Ovary (tissue), 7 donors: ENCODE measurements at regions not wholly inside any gene's neighbourhood (a gene's known extent, or its start where the extent isn't known, plus 50 kb on each side); places are given as distances from the start of the nearest gene placed in this dataset.

Source experiments
- DNase-seq, 5 donors: peaks; one replicate each; pipeline ENCODE4 v3.0.0-alpha.2; 2019 to 2020
- H3K27ac ChIP-seq, 2 donors: fragments of 200-600 bp; one replicate each; pipeline versions ENCODE4 v1.5.1 to v1.8.0; 2019 to 2022
- H3K27me3 ChIP-seq: fragments of 200-600 bp; one replicate; pipeline ENCODE4 v1.8.0; 2022
- H3K36me3 ChIP-seq: fragments of 200-600 bp; sonication (generic); one replicate; pipeline ENCODE4 v1.5.1; 2019
- H3K4me1 ChIP-seq: one replicate; pipeline ENCODE4 v1.8.1; 2013; ENCODE audit warnings: mild to moderate bottlenecking, moderate library complexity; ENCODE audit not compliant: insufficient read depth
- H3K4me3 ChIP-seq: fragments of 200-600 bp; sonication (generic); one replicate; pipeline ENCODE4 v1.5.1; 2017
- H3K9me3 ChIP-seq, 2 donors: fragments of 200-600 bp in 1 of 2; sonication (generic) in 1 of 2; one replicate each; pipeline versions ENCODE4 v1.5.1 to v1.8.1; 2013 to 2019; ENCODE audit warnings: mild to moderate bottlenecking in 1 of 2, moderate library complexity in 1 of 2
- CTCF ChIP-seq, 3 donors: fragments of 450-650 bp in 2 of 3; fragments of 200-600 bp in 1 of 3; IDR thresholded peaks; one replicate each; pipeline versions ENCODE4 v1.5.1 to v1.8.0; 2016 to 2022; ENCODE audit warnings: antibody characterized with exemption in 3 of 3, mild to moderate bottlenecking in 1 of 3
- EP300 ChIP-seq: sonication (generic); formaldehyde crosslinking; IDR thresholded peaks from one replicate; pipeline ENCODE4 v1.6.1; 2017; ENCODE audit warnings: antibody characterized with exemption
- POLR2A ChIP-seq: fragments of 450-650 bp; IDR thresholded peaks from one replicate; pipeline ENCODE4 v1.6.1; 2017; ENCODE audit warnings: antibody characterized with exemption, mild to moderate bottlenecking, moderate library complexity
- WGBS, 3 donors: extraction: QIAGEN DNeasy Blood & Tissue Kit in 1 of 3; methylation state at CpG; one replicate each; pipeline versions ENCODE4 v1.1.5 to v1.1.7; 2013 to 2017; 5-methylcytosine and 5-hydroxymethylcytosine counted together
- intact Hi-C, 4 donors: fragments of 100-400 bp; cut with DNase I; formaldehyde crosslinking; loops; one replicate each; pipeline versions ENCODE4 v1.11.0 to v1.15.1; 2022 to 2023
- donor health status: DM: no; HTN: no; CAD: no; lungs with moderate emphysema.
- donor health status: DM: no; HTN: no; CAD: no.
- donor health status: Bipolar disorder and iron deficiency.
- donor health status: DM: no; HTN: no; CAD: no.
- donor health status: DM: yes; HTN: yes; CAD: no.

- intact Hi-C loops = no loop called here
Measured at GRCh38 chr6:9380568-9380967, 945.2 kb upstream of the SLC35B3 start.

GRCh38 chr6:9373308-9373707 lies 938.0 kb upstream of the SLC35B3 start:
- DNase-seq = no peak
- H3K9me3 ChIP-seq = no peaks in the 10 kb centered on the region
- H3K27me3 ChIP-seq = no peaks in the 10 kb centered on the region
- no peaks in the 10 kb centered on the region for H3K36me3 ChIP-seq
- no peak overlapping the region for H3K4me3 ChIP-seq
- no peak overlapping the region for H3K27ac ChIP-seq
- intact Hi-C loops = no loop called here
- no peak for TF ChIP-seq POLR2A
- no peak for TF ChIP-seq EP300
- no peak for TF ChIP-seq CTCF (IDR thresholded peaks at IDR 0.05)
- H3K4me1 ChIP-seq = no peaks in the 10 kb centered on the region

More at GRCh38 chr6:9380568-9380967, 945.2 kb upstream of the SLC35B3 start:
- H3K4me3 ChIP-seq = no peak overlapping the region
- H3K36me3 ChIP-seq = no peaks in the 10 kb centered on the region
- 34 to 58% (median 41%) methylated on average over 2 of the region's 2 CpGs for WGBS, 3 donors
- H3K9me3 ChIP-seq = no peaks in the 10 kb centered on the region
- no peak for DNase-seq
- H3K4me1 ChIP-seq = no peaks in the 10 kb centered on the region
- H3K27me3 ChIP-seq = no peaks in the 10 kb centered on the region
- no peak for TF ChIP-seq CTCF (IDR thresholded peaks at IDR 0.05)
- TF ChIP-seq EP300 = no peak
- no peak for TF ChIP-seq POLR2A
- no peak overlapping the region for H3K27ac ChIP-seq

- Histone ChIP-seq H3K27me3 (no peaks in the 10 kb centered on the region), H3K9me3 (no peaks in the 10 kb centered on the region), H3K27ac (no peak overlapping the region), H3K4me1 (no peaks in the 10 kb centered on the region), H3K4me3 (no peak overlapping the region), H3K36me3 (no peaks in the 10 kb centered on the region)
- 55 to 66% (median 59%) methylated on average over 2 of the region's 2 CpGs for WGBS, 3 donors
- intact Hi-C loops = no loop called here
- no peak for DNase-seq
- TF ChIP-seq POLR2A = no peak
- TF ChIP-seq EP300 = no peak
- TF ChIP-seq CTCF (IDR thresholded peaks at IDR 0.05) = no peak
Measured at GRCh38 chr6:9370480-9370879, 935.1 kb upstream of the SLC35B3 start.

DNA sequence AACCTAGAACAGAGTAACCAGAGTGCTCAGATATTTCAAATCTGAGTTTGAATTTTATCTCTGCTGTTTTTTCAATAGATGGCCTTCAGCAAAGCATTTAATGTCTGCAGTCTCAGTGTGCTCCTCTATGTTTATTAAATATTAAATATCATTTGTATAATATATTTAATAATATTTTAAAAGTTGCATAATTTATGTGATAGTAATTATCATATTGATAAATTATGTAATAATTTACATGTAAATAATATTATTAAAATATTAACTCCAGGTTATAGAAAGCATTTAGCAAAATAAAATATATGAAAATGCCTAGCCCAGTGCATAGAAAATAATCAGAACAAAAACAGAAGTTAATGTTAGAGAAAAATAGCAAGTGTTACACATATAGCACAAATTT lies 930.0 kb upstream of the SLC35B3 start:
- Histone ChIP-seq H3K27ac (no peak overlapping the region), H3K4me1 (no peaks in the 10 kb centered on the region), H3K27me3 (no peaks in the 10 kb centered on the region), H3K4me3 (no peak overlapping the region), H3K9me3 (no peaks in the 10 kb centered on the region), H3K36me3 (no peaks in the 10 kb centered on the region)
- no peak for TF ChIP-seq CTCF (IDR thresholded peaks at IDR 0.05)
- TF ChIP-seq EP300 = no peak
- no peak for TF ChIP-seq POLR2A
- DNase-seq = no peak
- intact Hi-C loops = no loop called here

GRCh38 chr6:9361749-9362148 lies 926.4 kb upstream of the SLC35B3 start:
- H3K4me1 ChIP-seq = no peaks in the 10 kb centered on the region
- H3K27ac ChIP-seq = no peak overlapping the region
- TF ChIP-seq CTCF (IDR thresholded peaks at IDR 0.05) (no peak), EP300 (no peak), POLR2A (no peak)
- no peaks in the 10 kb centered on the region for H3K36me3 ChIP-seq
- intact Hi-C loops = no loop called here
- DNase-seq = no peak
- no peaks in the 10 kb centered on the region for H3K9me3 ChIP-seq
- no peak overlapping the region for H3K4me3 ChIP-seq
- no peaks in the 10 kb centered on the region for H3K27me3 ChIP-seq
- WGBS, 3 donors = 74 to 77% (median 76%) methylated on average over 2 of the region's 2 CpGs
